ENCODE measurements at regions not wholly inside any gene's neighbourhood (a gene's known extent, or its start where the extent isn't known, plus 50 kb on each side); places are given as distances from the start of the nearest gene placed in this dataset.

- DNase-seq: no peak
- Histone ChIP-seq H3K4me3 (no peak overlapping the region), H3K4me1 (replicated peaks in 1 of 2) (no peaks in the 10 kb centered on the region), H3K27me3 (no peaks in the 10 kb centered on the region), H3K9me3 (replicated peaks in 1 of 3) (no peaks in the 10 kb centered on the region), H3K27ac (no peak overlapping the region), H3K36me3 (replicated peaks in 1 of 2) (no peaks in the 10 kb centered on the region)
- WGBS, 4 donors: 37 to 49% (median 44%) methylated on average over 2 of the region's 2 CpGs
- TF ChIP-seq POLR2A (IDR thresholded peaks at IDR 0.05): no peak
- TF ChIP-seq, protein P1, sequence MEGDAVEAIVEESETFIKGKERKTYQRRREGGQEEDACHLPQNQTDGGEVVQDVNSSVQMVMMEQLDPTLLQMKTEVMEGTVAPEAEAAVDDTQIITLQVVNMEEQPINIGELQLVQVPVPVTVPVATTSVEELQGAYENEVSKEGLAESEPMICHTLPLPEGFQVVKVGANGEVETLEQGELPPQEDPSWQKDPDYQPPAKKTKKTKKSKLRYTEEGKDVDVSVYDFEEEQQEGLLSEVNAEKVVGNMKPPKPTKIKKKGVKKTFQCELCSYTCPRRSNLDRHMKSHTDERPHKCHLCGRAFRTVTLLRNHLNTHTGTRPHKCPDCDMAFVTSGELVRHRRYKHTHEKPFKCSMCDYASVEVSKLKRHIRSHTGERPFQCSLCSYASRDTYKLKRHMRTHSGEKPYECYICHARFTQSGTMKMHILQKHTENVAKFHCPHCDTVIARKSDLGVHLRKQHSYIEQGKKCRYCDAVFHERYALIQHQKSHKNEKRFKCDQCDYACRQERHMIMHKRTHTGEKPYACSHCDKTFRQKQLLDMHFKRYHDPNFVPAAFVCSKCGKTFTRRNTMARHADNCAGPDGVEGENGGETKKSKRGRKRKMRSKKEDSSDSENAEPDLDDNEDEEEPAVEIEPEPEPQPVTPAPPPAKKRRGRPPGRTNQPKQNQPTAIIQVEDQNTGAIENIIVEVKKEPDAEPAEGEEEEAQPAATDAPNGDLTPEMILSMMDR (IDR thresholded peaks at IDR 0.05): no peak
- intact Hi-C loops (cut with DNase I): no loop called here
Measured at GRCh38 chr3:55285156-55285555, 201.9 kb downstream of the WNT5A start.

DNA sequence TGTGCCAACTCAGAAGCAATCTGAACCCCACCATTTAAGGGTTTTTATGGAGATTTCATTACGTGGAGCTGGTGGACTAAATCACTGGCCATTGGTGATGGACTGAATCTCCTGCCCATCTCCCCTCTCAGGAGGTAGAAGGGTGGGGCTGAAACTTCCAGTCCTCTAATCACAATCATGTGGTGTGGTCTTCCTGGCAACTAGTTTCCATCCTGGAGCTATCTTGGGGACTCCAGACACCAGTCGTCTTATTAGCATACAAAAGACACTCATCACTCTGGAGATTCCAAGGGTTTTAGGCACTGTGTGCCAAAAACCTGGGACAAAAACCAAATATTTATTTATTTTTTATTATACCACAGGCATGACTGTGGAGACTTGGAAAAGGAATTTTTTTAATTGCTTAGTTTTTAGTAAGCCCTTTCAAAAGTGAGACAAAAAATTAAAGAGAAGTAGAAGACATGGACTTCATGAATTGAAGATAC is 203.6 kb downstream of the WNT5A start:
- no peak for DNase-seq
- WGBS, 4 donors: 65 to 92% (median 77%) methylated on average over 2 of the region's 2 CpGs
- TF ChIP-seq, protein P1 (IDR thresholded peaks at IDR 0.05): no peak
- no peak for TF ChIP-seq POLR2A (IDR thresholded peaks at IDR 0.05)
- intact Hi-C loops (cut with DNase I): no loop called here
- Histone ChIP-seq H3K4me3 (no peak overlapping the region), H3K27ac (no peak overlapping the region), H3K27me3 (no peaks in the 10 kb centered on the region), H3K4me1 (replicated peaks in 1 of 2) (no peaks in the 10 kb centered on the region), H3K9me3 (replicated peaks in 1 of 3) (no peaks in the 10 kb centered on the region), H3K36me3 (replicated peaks in 1 of 2) (no peaks in the 10 kb centered on the region)

DNA sequence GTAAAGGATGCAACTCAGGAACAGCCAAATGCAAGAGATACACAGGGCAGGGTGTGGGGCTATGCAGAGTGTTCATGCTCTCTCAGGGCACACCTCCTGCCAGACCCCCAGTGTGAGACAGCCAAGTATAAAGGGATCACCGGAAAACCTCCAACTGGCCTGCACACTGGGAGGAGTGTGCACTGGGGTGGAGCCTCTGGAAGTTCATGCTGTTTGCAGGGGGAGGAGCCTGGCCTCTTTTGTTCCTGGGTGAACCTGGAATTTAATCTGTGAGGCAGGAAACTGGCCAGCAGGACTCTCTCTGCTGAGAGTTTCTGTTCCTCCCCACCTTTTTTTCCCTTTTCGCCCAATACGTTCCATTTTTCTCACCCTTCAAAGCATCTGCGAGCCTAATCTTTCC is 204.1 kb downstream of the WNT5A start:
- 88 to 96% (median 92%) methylated on average over 3 to 4 of the region's 4 CpGs for WGBS, 4 donors
- Histone ChIP-seq H3K27me3 (no peaks in the 10 kb centered on the region), H3K9me3 (replicated peaks in 1 of 3) (no peaks in the 10 kb centered on the region), H3K4me3 (no peak overlapping the region), H3K4me1 (replicated peaks in 1 of 2) (no peaks in the 10 kb centered on the region), H3K27ac (no peak overlapping the region), H3K36me3 (replicated peaks in 1 of 2) (no peaks in the 10 kb centered on the region)
- intact Hi-C loops (cut with DNase I): no loop called here
- TF ChIP-seq, protein P1 (IDR thresholded peaks at IDR 0.05): no peak
- TF ChIP-seq POLR2A (IDR thresholded peaks at IDR 0.05): no peak
- DNase-seq: no peak

GRCh38 chr3:55272031-55272645 is 215.0 kb downstream of the WNT5A start:
- Histone ChIP-seq H3K4me1 (replicated peaks in 1 of 2) (no peaks in the 10 kb centered on the region), H3K36me3 (replicated peaks in 1 of 2) (no peaks in the 10 kb centered on the region), H3K9me3 (replicated peaks in 1 of 3) (no peaks in the 10 kb centered on the region), H3K27me3 (no peaks in the 10 kb centered on the region), H3K4me3 (no peak overlapping the region), H3K27ac (no peak overlapping the region)
- WGBS, 4 donors: 52 to 64% (median 58%) methylated on average over 2 of the region's 2 CpGs
- intact Hi-C loops (cut with DNase I): no loop called here
- peak in 5 of 7 donors; percentile 11 to 35 (median 16) for DNase-seq
- TF ChIP-seq, protein P1 (IDR thresholded peaks at IDR 0.05): no peak
- no peak for TF ChIP-seq POLR2A (IDR thresholded peaks at IDR 0.05)
